Small intestine (tissue), 7 donors: ENCODE measurements at regions not wholly inside any gene's neighbourhood (a gene's known extent, or its start where the extent isn't known, plus 50 kb on each side); places are given as distances from the start of the nearest gene placed in this dataset.

Experiments used
- DNase-seq, 2 donors: peaks; one replicate each; pipeline versions ENCODE4 v3.0.0 to v3.0.0-alpha.2; 2013
- FAIRE-seq: peaks from 2 replicates; lab custom pipeline; 2012; peaks lifted over from hg19 to GRCh38; lab: Jason Lieb, UNC
- H3K27ac ChIP-seq, 3 donors: one replicate each; pipeline ENCODE4 v1.5.1; 2013; ENCODE audit warnings: low read length in 2 of 3, mild to moderate bottlenecking in 2 of 3, control low read depth in 1 of 3, inconsistent platforms in 1 of 3, low read depth in 1 of 3, moderate library complexity in 1 of 3
- H3K27me3 ChIP-seq, 3 donors: one replicate each; pipeline ENCODE4 v1.6.1; 2013; ENCODE audit warnings: low read length in 3 of 3, inconsistent platforms in 1 of 3; ENCODE audit not compliant: control insufficient read depth in 3 of 3, insufficient read depth in 3 of 3
- H3K36me3 ChIP-seq, 3 donors: one replicate each; pipeline ENCODE4 v1.6.1; 2013; ENCODE audit warnings: low read length in 3 of 3, inconsistent platforms in 1 of 3, low read depth in 1 of 3, mild to moderate bottlenecking in 1 of 3, moderate library complexity in 1 of 3; ENCODE audit not compliant: control insufficient read depth in 3 of 3, insufficient read depth in 2 of 3
- H3K4me1 ChIP-seq, 3 donors: one replicate each; pipeline ENCODE4 v1.6.1; 2013; ENCODE audit warnings: low read length in 2 of 3, inconsistent platforms in 1 of 3, low read depth in 1 of 3, mild to moderate bottlenecking in 1 of 3, moderate library complexity in 1 of 3; ENCODE audit not compliant: control insufficient read depth in 3 of 3, insufficient read depth in 2 of 3
- H3K4me3 ChIP-seq, 3 donors: one replicate each; pipeline ENCODE4 v1.5.1; 2013; ENCODE audit warnings: low read length in 3 of 3, control low read depth in 1 of 3, inconsistent platforms in 1 of 3, low read depth in 1 of 3, mild to moderate bottlenecking in 1 of 3, moderate library complexity in 1 of 3
- H3K9me3 ChIP-seq, 2 donors: one replicate each; pipeline ENCODE4 v1.6.1; 2013; ENCODE audit warnings: low read depth in 1 of 2, low read length in 1 of 2; ENCODE audit not compliant: control insufficient read depth in 2 of 2, insufficient read depth in 1 of 2
- WGBS, 3 donors: extraction: QIAGEN DNeasy Blood & Tissue Kit; methylation state at CpG; one replicate each; pipeline ENCODE4 v1.1.7; 2013; 5-methylcytosine and 5-hydroxymethylcytosine counted together
- donor health status: healthy with polysubstance abuse.
- donor health status: control.
- donor health status: control.
- donor health status: Bipolar disorder and iron deficiency.
- donor health status: healthy.

GRCh38 chr6:158876886-158877285 is 57.7 kb upstream of the EZR start:
- H3K27ac ChIP-seq = no peak overlapping the region
- H3K36me3 ChIP-seq = no peaks in the 10 kb centered on the region
- no peak overlapping the region for H3K4me3 ChIP-seq
- DNase-seq = no peak
- H3K27me3 ChIP-seq = no peaks in the 10 kb centered on the region
- 92 to 100% (median 98%) methylated on average over 1 of the region's 1 CpG for WGBS, 3 donors
- no peaks in the 10 kb centered on the region for H3K4me1 ChIP-seq
- FAIRE-seq = no peak
- H3K9me3 ChIP-seq = peaks cover 0 to 34% of the 10 kb centered on the region in 2 donors

GRCh38 chr6:158870649-158870957 is 51.4 kb upstream of the EZR start:
- no peak for FAIRE-seq
- Histone ChIP-seq H3K9me3 (peaks cover 0 to 8% of the 10 kb centered on the region in 2 donors), H3K4me1 (peaks cover 0 to 16% (median 2%) of the 10 kb centered on the region in 3 donors), H3K27ac (peak overlapping the region; percentile 97 to 99 (median 99)), H3K36me3 (no peaks in the 10 kb centered on the region), H3K4me3 (no peak overlapping the region), H3K27me3 (no peaks in the 10 kb centered on the region)
- WGBS, 3 donors = 91 to 98% (median 92%) methylated on average over 4 of the region's 4 CpGs
- DNase-seq = no peak

GRCh38 chr6:158869826-158870648 is 50.9 kb upstream of the EZR start:
- FAIRE-seq (no peak), DNase-seq (peak; percentile 98 to 99)
- no peaks in the 10 kb centered on the region for H3K36me3 ChIP-seq
- H3K9me3 ChIP-seq = peaks cover 0 to 8% of the 10 kb centered on the region in 2 donors
- WGBS, 3 donors = 12 to 15% (median 14%) methylated on average over 41 to 50 of the region's 50 CpGs
- H3K27ac ChIP-seq = peak overlapping the region; percentile 97 to 99 (median 99)
- peaks cover 0 to 16% (median 2%) of the 10 kb centered on the region in 3 donors for H3K4me1 ChIP-seq
- H3K4me3 ChIP-seq = peak overlapping the region in 2 of 3 donors; percentile 49 to 65
- no peaks in the 10 kb centered on the region for H3K27me3 ChIP-seq

- Histone ChIP-seq H3K9me3 (peaks cover 0 to 8% of the 10 kb centered on the region in 2 donors), H3K27ac (peak overlapping the region; percentile 86 to 98 (median 98)), H3K27me3 (no peaks in the 10 kb centered on the region), H3K4me1 (peaks cover 0 to 16% (median 2%) of the 10 kb centered on the region in 3 donors), H3K36me3 (no peaks in the 10 kb centered on the region), H3K4me3 (peak overlapping the region in 2 of 3 donors; percentile 12 to 32)
- 11 to 12% (median 11%) methylated on average over 44 to 45 of the region's 45 CpGs for WGBS, 3 donors
- no peak for FAIRE-seq
- peak in 1 of 2 donors; percentile 82 for DNase-seq
These were observed 50.0 kb upstream of the EZR start for GRCh38 chr6:158868890-158869825.
